HG03097 (cell line): ENCODE measurements at regions not wholly inside any gene's neighbourhood (a gene's known extent, or its start where the extent isn't known, plus 50 kb on each side); places are given as distances from the start of the nearest gene placed in this dataset.
A peak's percentile ranks its signal among the peaks of the same experiment; 100 is the strongest.
"Not testable (repeated sequence)": the region's sequence is repeated elsewhere in the genome, so short reads cannot be mapped to it uniquely, and the experiment has no call there.

Experiments used
- ATAC-seq: cut with Tn5 transposase; IDR thresholded peaks from one replicate; pipeline ENCODE4 v1.9.1; 2021; ENCODE audit not compliant: unreplicated experiment, low FRiP score

GRCh38 chr9:33623658-33624586, 99.9 kb downstream of the ANKRD18B start:
- ATAC-seq = peak; percentile 57

DNA sequence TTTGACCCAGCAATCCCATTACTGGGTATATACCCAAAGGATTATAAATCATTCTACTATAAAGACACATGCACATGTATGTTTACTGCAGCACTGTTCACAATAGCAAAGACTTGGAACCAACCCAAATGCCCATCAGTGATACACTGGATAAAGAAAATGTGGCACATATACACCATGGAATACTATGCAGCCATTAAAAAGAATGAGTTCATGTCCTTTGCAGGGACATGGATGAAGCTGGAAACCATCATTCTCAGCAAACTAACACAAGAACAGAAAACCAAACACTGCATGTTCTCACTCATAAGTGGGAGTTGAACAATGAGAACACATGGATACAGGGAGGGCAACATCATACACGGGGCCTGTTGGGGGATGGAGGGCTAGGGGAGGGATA, 104.3 kb downstream of the ANKRD18B start:
- ATAC-seq = not testable (repeated sequence)

DNA sequence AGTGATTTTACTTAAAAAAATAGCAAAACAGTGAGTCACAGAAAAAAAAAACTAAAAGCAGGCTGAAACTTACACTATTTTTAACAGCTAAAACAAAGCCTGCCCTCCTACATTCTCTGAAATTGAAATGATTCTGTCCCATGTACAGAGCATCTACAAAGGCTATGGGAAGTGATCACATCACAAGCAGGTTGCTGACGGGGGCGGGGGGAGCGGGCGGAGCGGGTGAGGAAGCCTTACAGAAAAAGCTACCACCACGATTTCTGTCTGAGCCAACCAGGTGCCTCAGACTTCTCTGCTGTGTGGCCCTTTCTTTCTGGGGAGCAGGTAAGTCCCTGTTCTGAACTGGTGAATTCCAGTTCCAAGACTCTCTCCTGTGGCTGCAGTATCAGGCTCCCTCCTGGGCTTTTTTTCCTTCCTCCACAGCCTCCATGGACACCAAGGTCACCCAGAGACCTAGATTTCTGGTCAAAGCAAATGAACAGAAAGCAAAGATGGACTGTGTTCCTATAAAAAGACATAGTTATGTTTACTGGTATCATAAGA, 104.9 kb downstream of the ANKRD18B start:
- ATAC-seq = no peak

GRCh38 chr9:33633636-33634035, 109.6 kb downstream of the ANKRD18B start:
- no peak for ATAC-seq

- ATAC-seq = no peak
These were observed 113.8 kb downstream of the ANKRD18B start for GRCh38 chr9:33637881-33638280.

- no peak for ATAC-seq
These were observed 114.4 kb downstream of the ANKRD18B start for GRCh38 chr9:33638391-33638915.

DNA sequence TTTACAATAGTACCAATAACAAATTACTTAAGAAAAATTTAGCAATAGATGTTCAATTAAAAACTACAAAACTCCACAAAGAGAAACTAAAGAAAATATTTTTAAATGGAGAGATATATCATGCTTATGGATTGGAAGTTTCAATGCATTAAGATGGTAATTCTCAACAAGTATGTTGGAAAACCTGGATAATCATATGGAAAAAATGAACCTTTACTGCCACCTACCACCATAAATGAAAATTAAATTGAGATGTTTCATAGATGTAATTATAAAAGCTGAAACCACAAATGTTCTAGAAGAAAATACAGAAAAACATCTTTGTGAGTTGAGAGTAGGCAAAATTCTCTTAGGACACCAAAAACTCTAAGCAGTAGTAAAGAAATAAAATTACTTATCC, 121.7 kb downstream of the ANKRD18B start:
- ATAC-seq = no peak

- no peak for ATAC-seq
These were observed 125.4 kb downstream of the ANKRD18B start for GRCh38 chr9:33649463-33649862.

DNA sequence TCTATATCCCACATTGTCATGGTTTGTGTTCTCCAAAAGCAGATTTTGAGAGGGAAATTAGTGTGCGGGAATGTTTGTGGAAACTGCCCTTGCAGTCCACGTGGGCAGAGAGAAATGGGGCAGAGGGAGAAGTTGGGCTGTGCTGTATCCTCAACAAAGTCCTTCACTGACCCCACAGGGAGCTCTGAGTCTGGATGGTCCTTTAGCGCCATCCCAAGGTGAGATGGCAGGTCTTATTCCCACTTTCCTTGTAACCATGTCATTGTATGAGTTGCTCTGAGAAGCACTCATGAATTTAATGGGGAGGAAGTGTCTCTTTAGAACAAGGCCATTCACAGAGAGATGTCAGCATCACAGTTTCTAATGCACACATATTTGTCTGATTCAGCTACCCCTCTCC, 127.1 kb downstream of the ANKRD18B start:
- no peak for ATAC-seq

GRCh38 chr9:33659921-33660320, 135.4 kb upstream of the PRSS3 start:
- ATAC-seq = no peak

DNA sequence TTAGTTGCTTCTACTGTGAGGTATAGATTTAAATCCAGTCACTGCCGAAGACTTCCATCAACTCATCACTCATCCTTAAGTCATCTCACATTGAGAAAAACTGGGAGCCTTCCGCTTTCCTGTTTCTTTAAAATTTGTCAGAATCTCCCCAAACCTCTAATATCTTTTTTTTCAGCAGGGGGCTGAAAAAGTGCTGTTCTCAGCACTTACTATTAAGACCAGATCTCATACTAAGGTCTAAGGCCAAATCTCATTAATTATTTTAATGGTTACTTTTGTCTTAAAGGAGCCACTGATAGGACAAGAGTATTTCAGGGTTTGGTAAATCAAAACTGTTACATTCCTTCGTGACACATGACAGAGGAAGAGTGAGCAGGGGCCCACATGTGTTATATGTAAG, 134.6 kb upstream of the PRSS3 start:
- no peak for ATAC-seq

GRCh38 chr9:33661176-33661575, 134.2 kb upstream of the PRSS3 start:
- no peak for ATAC-seq

DNA sequence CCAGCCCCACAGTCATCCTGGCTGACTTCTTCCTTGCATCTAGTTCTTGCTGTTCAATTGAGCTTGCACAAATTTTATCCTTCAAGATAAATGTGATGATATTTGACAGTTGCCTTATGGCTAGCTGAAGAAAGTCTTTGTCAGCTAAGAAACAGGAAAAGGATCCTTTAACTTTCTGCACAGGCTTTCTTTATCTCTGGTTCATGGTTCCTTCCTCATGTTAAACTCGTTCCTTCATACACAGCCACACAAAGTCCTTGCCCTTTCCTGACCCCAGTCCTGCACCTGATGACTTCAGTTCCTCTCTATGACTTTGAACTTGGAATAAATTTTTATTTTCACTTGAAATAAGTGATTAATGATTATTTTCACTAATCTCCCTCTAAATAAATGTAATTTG, 132.5 kb upstream of the PRSS3 start:
- no peak for ATAC-seq

DNA sequence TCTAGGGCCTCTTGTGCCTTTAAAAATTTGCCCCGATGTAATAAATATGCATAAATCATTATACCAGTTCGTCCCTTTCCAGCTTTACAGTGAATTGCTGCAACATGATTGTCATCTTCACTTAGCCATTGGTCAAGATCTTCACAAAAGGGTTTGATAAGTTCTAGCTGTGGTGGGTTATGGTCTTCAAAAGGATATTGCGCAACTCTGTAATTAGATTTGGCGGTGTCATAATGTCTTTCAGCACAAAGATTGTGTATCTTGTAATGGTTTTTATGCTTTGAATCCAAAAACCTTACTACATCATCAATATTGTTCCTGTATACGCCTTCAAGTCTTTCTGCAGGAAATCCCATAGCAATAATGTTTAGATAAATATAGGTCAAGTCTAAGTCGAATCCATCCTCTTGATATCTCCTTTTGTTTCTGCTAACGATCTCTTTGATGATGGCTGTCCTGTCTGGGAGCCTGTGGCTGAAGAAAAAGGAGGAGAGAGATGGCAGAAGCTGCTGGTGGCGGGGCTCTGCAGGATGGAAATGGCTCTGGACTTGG, 119.1 kb upstream of the PRSS3 start:
- ATAC-seq = not testable (repeated sequence)

DNA sequence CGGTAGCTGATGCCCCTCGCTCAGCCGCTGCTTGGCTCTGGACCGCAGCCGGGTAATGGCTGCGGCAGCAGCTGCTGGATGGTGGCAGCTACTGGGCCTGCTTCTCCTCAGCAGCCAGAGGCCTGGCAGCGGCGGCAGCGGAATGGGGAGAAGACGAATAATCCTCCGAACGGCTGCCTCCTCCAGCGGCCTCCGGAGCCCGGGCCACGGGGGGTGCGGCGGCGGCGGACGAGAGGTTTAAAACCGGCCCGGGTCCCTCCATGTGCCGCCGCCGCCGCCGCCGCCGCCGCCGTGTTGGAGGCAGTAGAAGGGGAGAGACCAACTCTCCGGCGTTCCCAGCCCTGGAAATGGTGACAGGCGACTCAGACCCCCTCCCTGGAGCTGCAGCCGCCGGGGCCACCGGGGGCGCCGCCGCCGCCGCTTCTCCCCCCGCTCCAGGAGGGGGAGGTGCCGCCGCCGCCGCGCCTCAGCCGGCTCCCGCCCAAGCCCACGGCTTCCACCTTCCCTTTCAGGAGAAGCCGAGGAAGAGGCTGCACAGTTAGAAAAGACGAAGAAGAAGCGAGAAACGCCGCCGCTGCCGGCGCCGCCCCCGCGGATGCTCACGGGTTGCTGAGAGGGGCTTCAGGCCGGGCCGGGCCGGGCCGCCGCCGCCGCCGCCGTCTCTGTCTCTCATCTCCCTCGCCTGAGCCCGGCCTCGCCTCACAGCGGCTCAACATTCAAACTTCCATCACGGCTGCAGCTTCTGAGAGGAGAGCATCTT, 118.4 kb upstream of the PRSS3 start:
- no peak for ATAC-seq

DNA sequence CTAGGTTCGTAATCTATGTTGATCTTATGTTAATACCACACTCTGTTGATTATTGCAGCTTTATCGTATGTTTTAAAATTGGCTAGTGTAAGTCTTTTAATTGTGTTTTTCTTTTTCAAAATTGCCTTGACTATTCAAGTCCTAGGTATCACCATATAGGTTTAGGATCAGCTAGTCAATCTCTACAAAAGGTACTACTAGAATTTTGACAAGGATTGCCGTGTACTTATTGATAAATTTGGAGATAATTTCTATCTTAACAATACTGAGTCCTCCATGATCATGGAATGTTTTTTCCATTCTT, 117.9 kb upstream of the PRSS3 start:
- ATAC-seq = no peak

GRCh38 chr9:33677961-33678360, 117.4 kb upstream of the PRSS3 start:
- no peak for ATAC-seq

GRCh38 chr9:33682551-33682950, 112.8 kb upstream of the PRSS3 start:
- no peak for ATAC-seq

GRCh38 chr9:33684831-33685230, 110.5 kb upstream of the PRSS3 start:
- no peak for ATAC-seq

GRCh38 chr9:33686942-33687341, 108.4 kb upstream of the PRSS3 start:
- ATAC-seq = no peak

DNA sequence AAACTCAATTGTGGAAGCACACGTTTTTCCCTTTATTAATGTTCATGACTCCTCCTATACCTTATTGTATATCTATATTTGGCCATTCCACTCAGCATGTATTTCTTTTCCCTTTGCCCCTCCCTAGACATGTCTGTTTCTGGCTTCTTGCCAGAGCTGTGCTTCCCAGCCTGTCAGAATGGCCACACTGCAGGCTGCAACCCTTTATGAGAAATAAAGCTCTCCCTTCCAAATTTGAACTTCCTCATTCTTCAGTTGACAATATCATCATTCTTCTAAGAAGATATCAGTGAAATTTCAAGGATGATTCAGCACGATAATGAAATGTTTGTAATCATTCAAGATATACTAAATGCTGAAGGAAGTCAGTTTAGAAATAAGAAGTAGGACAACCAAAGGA, 107.6 kb upstream of the PRSS3 start:
- no peak for ATAC-seq
